CD4-positive, alpha-beta T cell treated with Interleukin-4 for 4 hours (primary cell): ENCODE measurements at regions not wholly inside any gene's neighbourhood (a gene's known extent, or its start where the extent isn't known, plus 50 kb on each side); places are given as distances from the start of the nearest gene placed in this dataset.

ENCODE experiments used
- DNase-seq: peaks from one replicate; pipeline ENCODE4 v3.0.0-alpha.2; 2020

GRCh38 chr3:118682921-118683320 is 351.7 kb downstream of the IGSF11 start:
- no peak for DNase-seq

- no peak for DNase-seq
Observed at GRCh38 chr3:118683636-118684035, 351.0 kb downstream of the IGSF11 start.

DNA sequence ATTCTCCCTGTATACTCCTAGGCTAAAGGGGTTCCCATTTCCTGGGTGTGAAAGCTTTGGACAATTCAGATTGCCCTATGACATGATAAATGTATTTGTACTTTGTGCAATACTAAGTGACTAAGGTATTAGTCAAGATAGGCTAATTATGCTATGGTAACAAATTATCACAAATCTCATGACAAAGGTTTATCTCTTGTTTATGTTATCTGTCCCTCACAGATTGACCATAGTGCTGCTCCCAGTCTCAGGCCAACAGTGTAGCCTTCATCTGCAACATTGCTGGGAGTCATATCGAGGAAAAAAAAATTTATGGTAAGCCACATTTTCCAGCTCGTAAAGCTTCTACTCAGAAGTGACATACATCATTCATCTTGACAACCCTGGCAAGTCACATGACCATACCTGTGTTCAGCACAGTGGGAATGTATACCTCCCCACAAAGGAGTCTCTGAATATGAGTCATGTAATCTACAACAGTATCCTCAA is 346.2 kb downstream of the IGSF11 start:
- no peak for DNase-seq

DNA sequence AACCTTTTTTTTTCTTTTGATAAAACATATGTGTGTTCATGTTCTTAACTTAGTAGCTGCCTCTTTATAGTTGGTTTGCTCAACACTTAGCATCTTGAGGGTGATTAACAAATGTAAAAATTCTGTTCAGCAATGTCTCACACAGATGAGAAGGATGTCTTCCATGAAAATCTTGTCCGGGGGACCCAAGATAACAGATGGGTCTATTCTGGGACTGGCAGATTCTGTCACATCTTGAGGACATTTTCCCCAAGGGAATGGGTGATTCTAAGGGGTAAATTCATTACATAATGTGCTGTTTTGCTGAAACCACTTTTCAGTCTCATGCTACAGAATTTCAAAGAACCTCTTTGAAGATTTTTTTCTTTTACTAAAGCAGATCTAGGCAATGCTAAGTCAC is 342.2 kb downstream of the IGSF11 start:
- DNase-seq, result no peak

- DNase-seq, result no peak
Observed at GRCh38 chr3:118705487-118706219, 329.0 kb downstream of the IGSF11 start.

GRCh38 chr3:118707991-118708390 is 326.7 kb downstream of the IGSF11 start:
- no peak for DNase-seq

GRCh38 chr3:118710532-118710931 is 324.1 kb downstream of the IGSF11 start:
- no peak for DNase-seq

- DNase-seq, result no peak
Observed at GRCh38 chr3:118713502-118714207, 321.0 kb downstream of the IGSF11 start.

DNA sequence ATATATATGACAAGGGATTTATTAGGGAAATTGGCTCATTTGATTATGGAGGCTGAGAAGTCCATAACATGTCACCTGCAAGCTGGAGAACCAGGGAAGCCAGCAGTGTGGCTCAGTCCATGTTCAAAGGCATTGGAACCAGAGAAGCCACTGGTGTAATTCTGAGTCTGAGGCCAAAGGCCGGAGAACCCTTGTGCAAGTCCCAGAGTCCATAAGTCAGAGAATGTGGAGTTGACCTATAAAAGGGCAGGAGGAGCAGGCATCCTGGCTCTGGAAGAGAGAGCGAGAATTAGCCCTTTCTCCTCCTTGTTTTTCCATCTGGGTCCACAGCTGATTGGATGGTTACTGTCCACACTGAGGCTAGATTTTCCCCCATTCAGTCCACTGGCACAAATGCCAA is 319.8 kb downstream of the IGSF11 start:
- no peak for DNase-seq

DNA sequence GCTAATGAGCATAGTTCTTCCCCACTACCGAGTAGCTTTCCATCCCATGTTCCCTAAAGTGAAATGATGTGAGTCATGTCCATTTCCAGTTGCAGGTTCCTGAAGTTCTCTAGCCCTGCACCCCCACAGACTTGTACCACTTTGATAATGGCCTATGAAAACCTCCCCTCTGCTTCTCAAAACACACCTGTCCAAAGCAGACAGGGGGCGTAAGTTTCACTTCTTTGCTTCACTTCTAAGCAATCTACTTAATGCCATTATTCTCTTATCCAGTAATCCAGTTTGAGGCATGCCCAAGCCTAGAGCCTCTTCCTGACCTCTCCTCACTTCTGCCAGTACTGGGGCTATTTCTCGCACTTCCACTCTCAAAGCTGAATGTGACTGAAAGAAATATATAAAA is 305.1 kb downstream of the IGSF11 start:
- DNase-seq, result no peak

- DNase-seq, result no peak
Observed at GRCh38 chr3:118734664-118735063, 300.0 kb downstream of the IGSF11 start.

DNA sequence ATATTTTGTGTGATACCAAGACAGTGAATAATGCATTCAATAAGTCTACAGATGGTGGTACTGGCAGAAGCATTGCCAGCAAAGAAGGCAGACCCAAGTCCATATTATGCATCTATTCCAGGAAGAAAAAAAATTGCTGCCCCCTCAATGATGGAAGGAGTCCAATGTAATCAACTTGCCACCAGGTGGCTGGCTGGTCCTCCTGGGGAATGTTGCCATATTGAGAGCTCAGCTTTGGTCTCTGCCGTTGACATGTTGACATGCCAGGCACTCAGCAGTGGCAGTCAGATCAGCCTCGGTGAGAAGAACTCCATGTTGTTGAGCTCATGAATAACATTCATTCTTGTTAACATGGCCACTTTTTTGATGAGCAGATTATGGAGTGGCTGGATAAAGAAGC is 298.5 kb downstream of the IGSF11 start:
- DNase-seq, result no peak

- no peak for DNase-seq
Observed at GRCh38 chr3:118740722-118741290, 293.8 kb downstream of the IGSF11 start.

- DNase-seq, result no peak
Observed at GRCh38 chr3:118742760-118743159, 291.9 kb downstream of the IGSF11 start.

DNA sequence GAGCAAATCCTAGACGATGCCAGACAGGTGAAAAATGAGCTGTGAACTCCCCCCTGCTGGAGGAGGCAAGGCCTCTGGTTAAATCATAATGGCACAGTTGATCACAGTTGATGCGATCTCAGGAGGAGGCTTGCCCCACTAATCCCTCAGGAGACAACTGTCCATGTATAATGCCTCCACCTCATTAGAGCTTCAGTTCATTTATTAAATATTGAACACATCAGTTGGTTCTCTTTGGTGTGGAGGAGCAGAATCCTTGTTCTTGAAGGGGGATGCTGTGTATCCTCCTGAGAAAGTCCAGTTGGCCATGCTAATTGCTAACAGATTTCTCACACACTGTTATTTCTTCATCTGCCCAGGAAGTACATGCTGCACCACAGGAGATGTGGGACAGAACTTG is 290.5 kb downstream of the IGSF11 start:
- no peak for DNase-seq

GRCh38 chr3:118754406-118755252 is 280.0 kb downstream of the IGSF11 start:
- DNase-seq, result no peak

GRCh38 chr3:118755253-118755801 is 279.3 kb downstream of the IGSF11 start:
- DNase-seq, result no peak

DNA sequence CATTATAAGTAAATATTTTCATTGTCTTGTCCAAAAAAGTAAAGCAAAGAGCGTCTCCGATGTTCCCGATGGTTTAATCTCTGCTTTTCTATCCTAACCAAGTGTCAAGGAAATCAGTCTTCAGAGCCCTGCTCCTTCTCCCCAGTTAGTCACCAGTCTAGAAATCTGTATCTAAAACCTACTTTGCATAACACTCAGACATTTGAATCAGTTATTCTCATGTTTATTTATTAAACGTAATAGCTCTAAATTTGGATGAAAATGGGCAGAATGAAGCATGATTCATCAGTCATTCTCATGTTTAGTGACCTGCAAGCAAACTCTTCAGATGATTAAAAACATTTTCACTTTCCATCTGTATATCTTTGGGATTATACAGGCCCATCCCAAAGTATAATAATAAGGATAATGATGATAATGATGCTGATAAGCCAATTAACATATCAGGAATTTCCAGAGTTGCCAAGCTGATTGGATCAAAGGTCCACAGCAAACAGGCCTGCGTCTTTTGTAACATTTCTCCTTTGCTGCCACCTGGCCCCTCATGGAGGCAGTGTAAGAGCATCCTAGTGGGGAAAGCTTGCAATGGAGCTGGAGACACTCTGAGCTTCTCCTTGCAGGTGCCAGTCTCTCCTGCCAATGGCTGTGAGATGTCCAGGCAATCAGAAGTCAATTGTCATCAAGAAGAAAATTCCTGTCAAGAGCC is 273.9 kb downstream of the IGSF11 start:
- no peak for DNase-seq

- no peak for DNase-seq
Observed at GRCh38 chr3:118761291-118761606, 273.4 kb downstream of the IGSF11 start.

DNA sequence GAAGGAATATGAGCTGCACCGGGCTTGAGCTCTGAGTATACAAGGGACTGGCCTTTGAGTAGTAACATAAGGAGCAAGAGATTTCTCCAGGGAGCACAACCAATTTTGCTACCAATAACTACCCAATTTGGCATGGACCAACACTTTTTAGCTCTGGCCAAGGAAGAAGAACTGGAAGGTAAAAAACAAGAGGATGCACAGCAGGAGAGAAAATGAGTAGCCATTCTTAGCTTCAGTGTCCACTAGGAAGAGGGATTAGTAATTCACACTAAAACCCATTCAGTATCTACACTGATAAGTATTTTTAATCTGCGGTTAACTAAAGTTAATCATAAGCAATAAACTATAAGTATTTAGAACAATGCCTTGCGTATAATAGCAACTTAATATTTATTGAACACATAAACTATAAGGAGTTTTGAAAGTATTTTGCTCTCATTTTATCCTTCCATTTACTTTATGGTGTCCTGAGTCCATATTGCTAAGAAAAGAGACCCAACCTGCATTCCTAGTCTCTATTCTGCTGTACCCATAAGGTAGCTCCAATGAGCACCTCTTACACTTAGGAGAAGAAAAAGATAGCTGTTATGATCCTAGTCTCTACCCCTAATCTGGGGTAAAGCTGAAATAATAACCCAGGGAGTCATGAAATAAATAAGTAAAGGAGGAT is 268.9 kb downstream of the IGSF11 start:
- no peak for DNase-seq

DNA sequence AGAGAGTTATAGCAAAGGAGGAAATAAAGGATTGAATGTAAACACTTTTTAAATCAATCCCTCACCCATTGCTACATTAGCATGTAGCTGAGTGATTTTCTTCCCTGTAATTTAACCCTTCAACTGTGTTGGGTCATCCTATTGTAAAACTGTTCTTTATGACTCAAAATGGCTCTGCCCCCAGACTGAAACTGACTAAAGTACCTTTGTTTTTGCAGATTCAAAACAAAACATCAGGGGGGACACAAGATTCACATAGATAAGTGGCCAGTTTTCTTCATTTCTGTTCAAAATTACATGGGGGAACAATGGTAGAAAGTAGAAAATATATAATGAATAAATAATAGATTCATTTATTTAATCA is 268.4 kb downstream of the IGSF11 start:
- DNase-seq, result no peak

DNA sequence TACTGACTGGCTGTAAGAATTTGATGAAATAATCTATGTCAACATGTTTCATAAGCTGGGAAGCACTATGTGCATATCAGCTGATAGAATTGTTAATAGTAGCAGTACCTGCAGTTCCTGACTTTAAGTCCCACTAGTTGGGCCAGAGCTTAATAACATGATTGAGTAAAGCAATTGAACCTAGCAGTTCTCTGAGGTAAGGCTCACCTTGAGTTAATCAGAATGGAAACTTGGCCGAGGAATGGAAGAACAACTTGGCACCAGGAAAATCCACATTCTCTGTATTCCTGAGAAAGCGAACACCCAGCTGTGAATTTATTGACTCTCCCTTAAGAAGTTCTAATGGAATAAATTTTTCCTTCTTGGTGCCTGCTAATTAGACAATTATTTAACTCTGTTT is 262.6 kb downstream of the IGSF11 start:
- DNase-seq, result no peak
